Mesendoderm (in vitro differentiated cells): ENCODE measurements at regions not wholly inside any gene's neighbourhood (a gene's known extent, or its start where the extent isn't known, plus 50 kb on each side); places are given as distances from the start of the nearest gene placed in this dataset.

Source experiments
- DNase-seq: peaks from one replicate; pipeline ENCODE4 v3.0.0; 2013
- H2AK5ac ChIP-seq: 2 replicates; pipeline ENCODE4 v1.6.1; 2013; ENCODE audit warnings: low read length, inconsistent platforms
- H2BK120ac ChIP-seq: 2 replicates; pipeline ENCODE4 v1.6.1; 2013; ENCODE audit warnings: low read depth, mild to moderate bottlenecking, low read length, moderate library complexity, mixed read lengths
- H2BK15ac ChIP-seq: replicated peaks from 2 replicates; pipeline ENCODE4 v1.6.1; 2013; ENCODE audit warnings: low read depth, mild to moderate bottlenecking, moderate library complexity
- H2BK5ac ChIP-seq: 2 replicates; pipeline ENCODE4 v1.6.1; 2013; ENCODE audit warnings: low read length, inconsistent platforms
- H3K18ac ChIP-seq: 2 replicates; pipeline ENCODE4 v1.6.1; 2013; ENCODE audit warnings: mild to moderate bottlenecking, low read length, mixed read lengths
- H3K23ac ChIP-seq: one replicate; pipeline ENCODE4 v1.6.1; 2013; ENCODE audit warnings: low read length
- H3K27ac ChIP-seq: 2 replicates; pipeline ENCODE4 v1.5.1; 2013; ENCODE audit warnings: low read depth, mild to moderate bottlenecking, inconsistent platforms, low read length, moderate library complexity
- H3K27me3 ChIP-seq: 2 replicates; pipeline ENCODE4 v1.6.1; 2013; ENCODE audit warnings: low read length, control low read depth, mild to moderate bottlenecking, inconsistent platforms; ENCODE audit not compliant: insufficient read depth, poor library complexity
- H3K36me3 ChIP-seq: 2 replicates; pipeline ENCODE4 v1.6.1; 2013; ENCODE audit warnings: low read length, inconsistent platforms; ENCODE audit not compliant: control insufficient read depth, insufficient read depth
- H3K4ac ChIP-seq: one replicate; pipeline ENCODE4 v1.6.1; 2013; ENCODE audit warnings: low read depth, mild to moderate bottlenecking, low read length, moderate library complexity
- H3K4me1 ChIP-seq: 2 replicates; pipeline ENCODE4 v1.6.1; 2013; ENCODE audit warnings: low read depth, low read length, inconsistent platforms; ENCODE audit not compliant: control insufficient read depth
- H3K4me2 ChIP-seq: 2 replicates; pipeline ENCODE4 v1.6.1; 2013; ENCODE audit warnings: low read length
- H3K4me3 ChIP-seq: 2 replicates; pipeline ENCODE4 v1.5.1; 2013; ENCODE audit warnings: mild to moderate bottlenecking, low read length
- H3K56ac ChIP-seq: one replicate; pipeline ENCODE4 v1.6.1; 2013; ENCODE audit warnings: low read length
- H3K79me1 ChIP-seq: 2 replicates; pipeline ENCODE4 v1.6.1; 2013; ENCODE audit warnings: low read length, inconsistent platforms
- H3K79me2 ChIP-seq: 2 replicates; pipeline ENCODE4 v1.6.1; 2013; ENCODE audit warnings: mild to moderate bottlenecking, low read length; ENCODE audit not compliant: control insufficient read depth, insufficient read depth
- H3K9ac ChIP-seq: 2 replicates; pipeline ENCODE4 v1.6.1; 2013; ENCODE audit warnings: low read length, inconsistent platforms
- H4K5ac ChIP-seq: one replicate; pipeline ENCODE4 v1.6.1; 2013; ENCODE audit warnings: low read length
- H4K8ac ChIP-seq: one replicate; pipeline ENCODE4 v1.6.1; 2013; ENCODE audit warnings: low read depth, mild to moderate bottlenecking, control low read depth, low read length, moderate library complexity
- WGBS: extraction: QIAGEN DNeasy Blood & Tissue Kit; methylation state at CpG from one replicate; pipeline ENCODE4 v1.1.7; 2013; ENCODE audit warnings: low lambda C conversion rate, missing lambda C conversion rate; ENCODE audit not compliant: insufficient coverage; ENCODE audit errors: extremely low coverage; 5-methylcytosine and 5-hydroxymethylcytosine counted together

DNA sequence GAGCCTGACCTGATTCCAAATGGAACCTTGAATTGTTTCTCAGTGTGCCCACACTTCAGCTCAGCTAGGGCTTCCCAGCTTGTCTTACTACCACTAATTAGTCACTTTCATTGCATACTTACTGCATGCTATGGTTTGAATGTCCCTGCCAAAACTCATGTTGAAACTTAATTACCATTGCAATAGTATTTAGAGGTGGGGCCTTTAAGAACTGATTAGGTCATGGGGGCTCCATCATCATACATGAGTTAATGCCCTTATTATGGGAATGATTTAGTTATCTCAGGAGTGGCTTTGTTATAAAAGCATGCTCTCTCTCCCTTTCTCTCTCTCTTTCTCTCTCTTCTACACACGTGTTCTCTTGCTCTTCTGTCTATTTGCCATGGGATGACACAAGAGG is 68.3 kb downstream of the NENF start:
- Histone ChIP-seq H2BK120ac (no peak overlapping the region), H3K56ac (no peak overlapping the region), H3K9ac (no peak overlapping the region), H3K79me2 (no peaks in the 10 kb centered on the region), H3K27me3 (no peaks in the 10 kb centered on the region), H3K4me2 (no peak overlapping the region), H3K4me1 (no peaks in the 10 kb centered on the region), H3K36me3 (no peaks in the 10 kb centered on the region), H3K4ac (no peak overlapping the region), H2BK5ac (no peak overlapping the region), H3K4me3 (no peak overlapping the region), H3K23ac (no peak overlapping the region), H2AK5ac (no peak overlapping the region), H4K8ac (no peak overlapping the region), H2BK15ac (no peak overlapping the region), H3K27ac (no peak overlapping the region), H4K5ac (no peak overlapping the region), H3K79me1 (no peaks in the 10 kb centered on the region), H3K18ac (no peak overlapping the region)
- DNase-seq, result no peak
- no CpG with 5 or more reads among the region's 1 CpG for WGBS

DNA sequence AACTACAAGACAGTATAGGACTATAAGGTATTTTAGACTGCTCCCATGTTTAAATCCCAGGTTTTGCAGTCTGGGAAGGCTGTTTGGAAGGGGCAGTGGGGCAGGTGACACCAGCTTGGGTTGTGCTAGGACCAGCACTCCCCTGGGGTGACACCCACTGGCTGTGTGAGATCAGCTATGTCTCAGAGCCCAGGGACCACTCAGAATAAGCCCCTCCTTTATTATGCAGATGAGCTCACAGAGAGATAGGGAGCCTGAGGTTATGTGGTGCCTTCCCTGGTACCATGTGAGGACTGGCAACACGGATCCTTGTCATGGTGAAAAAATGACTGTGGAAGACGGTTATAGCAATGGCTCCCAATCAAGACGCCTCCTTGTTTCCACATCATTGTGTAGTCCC is 71.0 kb downstream of the NENF start:
- no peak overlapping the region for H3K9ac ChIP-seq
- no peaks in the 10 kb centered on the region for H3K79me2 ChIP-seq
- H3K23ac ChIP-seq, result no peak overlapping the region
- no peak overlapping the region for H3K18ac ChIP-seq
- no peak overlapping the region for H2BK5ac ChIP-seq
- no peak overlapping the region for H3K4me3 ChIP-seq
- H2BK120ac ChIP-seq, result no peak overlapping the region
- no peak overlapping the region for H2BK15ac ChIP-seq
- H3K4ac ChIP-seq, result no peak overlapping the region
- no CpG with 5 or more reads among the region's 3 CpGs for WGBS
- H3K56ac ChIP-seq, result no peak overlapping the region
- no peak overlapping the region for H3K4me2 ChIP-seq
- H3K79me1 ChIP-seq, result no peaks in the 10 kb centered on the region
- no peaks in the 10 kb centered on the region for H3K36me3 ChIP-seq
- H2AK5ac ChIP-seq, result no peak overlapping the region
- H4K8ac ChIP-seq, result no peak overlapping the region
- no peak overlapping the region for H3K27ac ChIP-seq
- no peaks in the 10 kb centered on the region for H3K27me3 ChIP-seq
- H4K5ac ChIP-seq, result no peak overlapping the region
- DNase-seq, result no peak
- H3K4me1 ChIP-seq, result peaks cover 7% of the 10 kb centered on the region

- Histone ChIP-seq H3K36me3 (no peaks in the 10 kb centered on the region), H4K8ac (no peak overlapping the region), H2BK5ac (no peak overlapping the region), H3K23ac (no peak overlapping the region), H2BK15ac (no peak overlapping the region), H2BK120ac (no peak overlapping the region), H3K79me1 (no peaks in the 10 kb centered on the region), H3K79me2 (no peaks in the 10 kb centered on the region), H3K27me3 (no peaks in the 10 kb centered on the region), H3K27ac (no peak overlapping the region), H3K56ac (no peak overlapping the region), H3K4ac (no peak overlapping the region), H4K5ac (no peak overlapping the region), H3K9ac (no peak overlapping the region), H3K18ac (no peak overlapping the region), H3K4me2 (no peak overlapping the region), H2AK5ac (no peak overlapping the region), H3K4me1 (peaks cover 7% of the 10 kb centered on the region), H3K4me3 (no peak overlapping the region)
- no CpG with 5 or more reads among the region's 4 CpGs for WGBS
- no peak for DNase-seq
These were observed 71.6 kb downstream of the NENF start for GRCh38 chr1:212504171-212504803.

DNA sequence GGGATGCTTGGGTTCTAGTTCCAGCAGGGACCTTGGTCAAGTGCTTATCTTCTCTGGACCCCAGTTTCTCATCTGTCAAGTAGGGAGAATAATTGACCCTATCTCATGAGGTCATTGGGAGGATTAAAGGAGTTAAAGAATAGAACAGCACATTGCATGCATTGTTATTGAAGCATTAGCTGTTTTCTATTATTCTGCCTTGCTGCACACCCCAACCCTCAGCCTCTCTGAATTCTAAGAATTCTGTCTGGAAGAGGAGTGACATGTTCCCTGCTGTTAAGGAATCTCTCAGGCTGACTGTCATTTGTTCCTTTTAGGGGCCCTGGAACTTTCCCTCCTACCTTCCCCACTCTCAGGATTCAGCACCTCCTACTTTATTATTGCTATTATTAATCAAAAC is 73.9 kb downstream of the NENF start:
- Histone ChIP-seq H3K27ac (no peak overlapping the region), H3K23ac (no peak overlapping the region), H3K36me3 (no peaks in the 10 kb centered on the region), H3K4me2 (no peak overlapping the region), H3K9ac (no peak overlapping the region), H2BK5ac (no peak overlapping the region), H2BK120ac (no peak overlapping the region), H2BK15ac (no peak overlapping the region), H3K79me1 (no peaks in the 10 kb centered on the region), H3K56ac (no peak overlapping the region), H3K27me3 (no peaks in the 10 kb centered on the region), H3K4ac (no peak overlapping the region), H2AK5ac (no peak overlapping the region), H4K8ac (no peak overlapping the region), H3K4me1 (peaks cover 7% of the 10 kb centered on the region), H3K4me3 (no peak overlapping the region), H3K18ac (no peak overlapping the region), H3K79me2 (no peaks in the 10 kb centered on the region), H4K5ac (no peak overlapping the region)
- DNase-seq, result peak; percentile 84

DNA sequence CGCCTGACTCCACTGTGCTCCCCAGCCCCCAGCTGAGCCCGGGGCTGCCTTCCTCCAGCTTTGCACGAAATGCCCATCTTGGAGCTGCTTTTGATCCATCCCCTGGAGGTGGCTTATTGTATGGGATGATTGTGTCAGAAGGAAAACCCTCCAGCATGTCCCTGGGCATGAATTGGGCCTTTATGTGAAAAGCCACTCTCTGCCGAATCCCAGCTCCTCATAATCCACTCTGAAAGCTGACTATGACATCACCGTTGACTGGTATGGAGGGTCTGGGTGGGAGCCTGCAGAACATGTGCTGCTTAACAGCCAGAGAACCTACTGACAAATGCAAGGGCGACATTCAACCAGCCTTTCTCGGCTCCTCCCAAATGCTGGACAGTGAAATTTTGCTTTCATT is 74.6 kb downstream of the NENF start:
- peak overlapping the region; percentile 38 for H3K56ac ChIP-seq
- H4K5ac ChIP-seq, result peak overlapping the region; percentile 75
- H3K4me1 ChIP-seq, result peaks cover 7% of the 10 kb centered on the region
- H3K4ac ChIP-seq, result no peak overlapping the region
- H2AK5ac ChIP-seq, result no peak overlapping the region
- peak overlapping the region; percentile 38 for H2BK5ac ChIP-seq
- H3K18ac ChIP-seq, result peak overlapping the region; percentile 18
- H3K79me2 ChIP-seq, result no peaks in the 10 kb centered on the region
- H3K79me1 ChIP-seq, result no peaks in the 10 kb centered on the region
- no peaks in the 10 kb centered on the region for H3K36me3 ChIP-seq
- no peaks in the 10 kb centered on the region for H3K27me3 ChIP-seq
- peak overlapping the region; percentile 11 for H3K23ac ChIP-seq
- H4K8ac ChIP-seq, result no peak overlapping the region
- no peak overlapping the region for H3K27ac ChIP-seq
- no peak overlapping the region for H3K9ac ChIP-seq
- DNase-seq, result no peak
- H2BK120ac ChIP-seq, result no peak overlapping the region
- no peak overlapping the region for H3K4me2 ChIP-seq
- WGBS, result no CpG with 5 or more reads among the region's 7 CpGs
- H2BK15ac ChIP-seq, result no peak overlapping the region
- no peak overlapping the region for H3K4me3 ChIP-seq

- no peak overlapping the region for H3K4me3 ChIP-seq
- no peak overlapping the region for H2BK120ac ChIP-seq
- DNase-seq, result peak; percentile 66
- H2BK5ac ChIP-seq, result no peak overlapping the region
- H3K27ac ChIP-seq, result no peak overlapping the region
- no peaks in the 10 kb centered on the region for H3K79me2 ChIP-seq
- no peak overlapping the region for H3K18ac ChIP-seq
- H3K4ac ChIP-seq, result no peak overlapping the region
- no peak overlapping the region for H3K9ac ChIP-seq
- peaks cover 7% of the 10 kb centered on the region for H3K4me1 ChIP-seq
- no peaks in the 10 kb centered on the region for H3K36me3 ChIP-seq
- no peak overlapping the region for H3K23ac ChIP-seq
- H3K79me1 ChIP-seq, result no peaks in the 10 kb centered on the region
- no peak overlapping the region for H2BK15ac ChIP-seq
- H4K8ac ChIP-seq, result no peak overlapping the region
- no peak overlapping the region for H3K4me2 ChIP-seq
- no peak overlapping the region for H3K56ac ChIP-seq
- H2AK5ac ChIP-seq, result no peak overlapping the region
- WGBS, result no CpG with 5 or more reads among the region's 5 CpGs
- no peaks in the 10 kb centered on the region for H3K27me3 ChIP-seq
- H4K5ac ChIP-seq, result no peak overlapping the region
These were observed 80.3 kb downstream of the NENF start for GRCh38 chr1:212512816-212513559.
